GM11168 (cell line): ENCODE measurements at regions not wholly inside any gene's neighbourhood (a gene's known extent, or its start where the extent isn't known, plus 50 kb on each side); places are given as distances from the start of the nearest gene placed in this dataset.
"Not testable (repeated sequence)": the region's sequence is repeated elsewhere in the genome, so short reads cannot be mapped to it uniquely, and the experiment has no call there.

Experiments
- in situ Hi-C: fragments of 300-500 bp; cut with MboI; formaldehyde crosslinking; loops from one replicate; pipeline ENCODE4 v1.12.0; 2022; ENCODE audit warnings: low sequenced_read_pairs; ENCODE audit not compliant: unreplicated experiment

DNA sequence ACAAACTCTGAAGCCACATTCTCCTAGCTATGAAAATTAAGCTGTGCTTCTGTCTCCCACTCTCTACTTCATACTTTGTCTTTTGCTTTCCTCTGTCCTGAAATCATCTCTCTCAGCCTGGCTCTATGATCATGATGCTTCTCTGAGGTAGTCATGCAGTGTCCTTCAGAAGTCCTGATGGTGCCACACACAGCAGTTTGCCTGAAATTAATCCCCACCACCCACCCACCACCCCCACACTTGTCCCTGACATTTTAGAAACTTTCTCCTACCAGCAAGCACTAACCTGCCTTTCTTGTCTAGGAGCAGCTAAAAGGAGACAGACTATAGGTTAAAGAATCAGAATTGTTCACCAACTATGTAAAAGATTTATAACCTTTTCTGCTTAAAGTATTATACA, 282.2 kb upstream of the FAM174A start:
- in situ Hi-C loops, result no loop called here

DNA sequence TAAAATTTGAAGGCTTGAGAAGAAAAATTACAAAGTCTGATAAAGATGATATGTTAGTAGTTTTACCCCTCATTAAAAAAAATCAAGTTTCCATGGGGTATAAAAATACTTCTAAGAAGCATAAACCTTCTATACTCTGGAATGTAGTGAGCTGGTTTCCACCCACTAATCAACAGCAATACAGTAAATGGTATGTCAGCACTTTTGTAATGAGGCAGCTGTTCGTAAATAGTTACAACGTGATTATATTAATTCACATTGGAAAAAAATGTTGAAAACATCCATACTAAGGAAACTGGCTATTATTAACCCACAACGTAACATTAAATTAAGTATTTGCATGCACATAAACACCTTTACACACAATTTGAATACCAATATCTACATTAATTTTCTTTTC, 283.1 kb upstream of the FAM174A start:
- in situ Hi-C loops, result no loop called here

DNA sequence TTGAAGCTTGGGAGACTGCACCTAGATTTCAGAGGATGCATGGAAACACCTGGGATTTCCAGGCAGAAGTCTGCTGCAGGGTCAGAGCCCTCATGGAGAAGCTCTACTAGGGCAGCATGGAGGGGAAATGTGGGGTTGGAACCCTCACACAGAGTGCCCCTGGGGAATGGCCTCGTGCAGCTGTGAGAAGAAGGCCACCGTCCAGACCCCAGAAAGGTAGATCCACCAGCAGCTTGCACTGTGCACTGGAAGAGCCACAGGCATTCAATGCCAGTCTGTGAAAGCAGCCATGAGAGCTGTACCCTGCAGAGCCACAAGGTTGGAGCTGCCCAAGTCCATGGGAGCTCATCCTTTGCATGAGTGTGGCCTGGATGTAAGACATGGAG, 285.3 kb upstream of the FAM174A start:
- in situ Hi-C loops, result no loop called here

DNA sequence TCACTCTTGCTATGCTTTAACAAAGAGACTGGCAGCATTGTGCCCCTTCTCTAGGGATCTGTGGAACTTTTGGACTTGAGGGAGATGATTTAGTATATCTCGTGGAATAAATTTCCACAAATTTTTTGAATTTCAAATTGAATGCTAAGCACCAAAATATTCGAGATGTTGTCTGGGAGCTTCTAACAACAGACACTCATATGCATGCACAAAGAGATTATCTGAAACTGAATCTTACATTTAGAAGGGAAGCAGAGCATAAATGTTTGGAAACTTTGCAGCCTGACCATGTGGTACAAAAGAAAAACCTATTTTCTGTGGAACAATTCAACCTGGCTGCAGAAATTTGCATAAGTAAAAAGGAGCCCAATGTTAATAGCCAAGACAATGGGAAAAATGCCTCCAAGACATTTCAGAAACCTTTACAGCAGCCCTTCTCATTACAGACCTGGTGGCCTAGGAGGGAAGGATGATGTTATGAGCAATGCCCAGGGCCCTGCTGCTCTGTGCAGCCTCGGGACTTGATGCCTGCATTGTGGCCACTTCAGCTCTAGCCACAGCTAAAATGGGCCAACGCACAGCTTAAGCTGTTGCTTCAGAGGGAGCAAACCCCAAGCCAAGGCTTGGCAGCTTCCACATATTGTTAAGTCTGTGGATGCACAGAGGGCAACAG, 285.8 kb upstream of the FAM174A start:
- in situ Hi-C loops, result no loop called here

DNA sequence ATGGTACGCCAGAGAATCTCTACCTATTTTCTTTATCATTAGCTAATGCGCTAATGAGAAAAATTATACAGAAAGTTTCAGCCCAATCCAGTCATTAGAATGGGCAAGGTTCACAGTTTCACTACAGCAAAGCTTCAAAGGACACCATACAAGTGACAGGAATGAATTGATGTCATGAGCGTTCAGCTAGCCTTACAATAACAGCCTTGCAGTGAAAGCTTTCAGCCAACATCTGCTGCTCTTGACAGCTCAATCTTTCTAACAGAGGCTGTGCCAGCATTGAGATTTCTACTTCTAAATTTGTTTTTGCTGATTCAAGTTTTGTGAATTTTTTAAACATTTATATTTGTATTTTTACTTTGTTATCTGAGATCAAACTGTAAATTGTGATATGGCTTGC, 302.4 kb upstream of the FAM174A start:
- in situ Hi-C loops, result no loop called here

DNA sequence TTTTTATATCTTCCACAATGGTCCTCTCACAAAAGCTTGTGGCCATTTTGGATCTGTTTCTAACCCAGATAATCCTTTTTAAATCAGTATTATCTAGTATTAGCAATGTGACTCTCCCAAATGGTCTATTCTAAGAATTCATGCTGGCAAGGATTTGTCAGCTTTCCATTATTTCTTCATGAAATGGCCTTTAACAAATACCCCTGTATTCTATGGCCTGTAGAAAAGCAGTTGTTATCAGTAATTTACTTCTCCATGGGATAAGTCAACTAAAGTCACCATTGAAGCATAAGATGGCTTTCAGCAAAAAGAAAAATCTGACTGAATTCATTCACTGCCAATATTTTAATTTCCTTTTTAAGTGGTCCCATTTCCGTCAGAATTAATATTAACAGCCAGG, 346.4 kb upstream of the FAM174A start:
- in situ Hi-C loops, result no loop called here

DNA sequence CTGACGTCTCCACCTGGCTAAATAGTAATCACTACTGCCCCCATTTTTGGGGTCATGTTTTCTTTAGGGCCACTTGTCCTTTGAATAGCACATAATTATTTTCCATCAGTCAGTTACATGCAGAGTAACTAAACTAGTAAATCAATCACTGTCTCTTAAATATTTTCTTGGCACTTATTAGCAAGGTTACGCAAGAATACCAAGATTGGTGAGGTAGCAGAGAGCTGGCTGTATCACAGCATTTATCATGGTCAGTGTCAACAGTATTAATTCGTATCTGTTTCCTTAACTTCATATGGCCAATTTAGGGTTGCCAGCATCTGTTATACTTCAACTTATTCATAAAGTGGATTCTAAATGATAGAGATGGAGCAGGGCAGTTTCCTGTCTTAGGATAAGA, 346.8 kb upstream of the FAM174A start:
- in situ Hi-C loops, result no loop called here

DNA sequence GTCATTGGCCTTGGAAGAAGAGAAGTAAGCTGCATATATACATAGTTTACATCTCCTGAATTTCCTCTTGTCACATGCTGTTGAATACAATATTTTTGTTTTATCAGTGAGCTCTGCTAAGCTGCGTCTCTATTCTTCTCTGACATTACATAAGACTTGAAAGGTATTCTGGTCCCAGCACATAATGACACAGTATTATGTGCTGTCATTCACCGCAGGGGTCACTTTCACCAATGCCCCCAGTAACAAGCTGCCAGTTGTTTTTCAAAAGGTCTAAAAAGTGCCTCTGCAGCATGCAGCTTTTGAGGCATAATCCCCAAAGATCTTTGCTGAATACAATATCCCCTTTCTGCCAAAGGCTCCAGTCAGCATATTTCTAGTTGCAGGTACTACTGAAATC, 349.0 kb upstream of the FAM174A start:
- in situ Hi-C loops, result no loop called here

DNA sequence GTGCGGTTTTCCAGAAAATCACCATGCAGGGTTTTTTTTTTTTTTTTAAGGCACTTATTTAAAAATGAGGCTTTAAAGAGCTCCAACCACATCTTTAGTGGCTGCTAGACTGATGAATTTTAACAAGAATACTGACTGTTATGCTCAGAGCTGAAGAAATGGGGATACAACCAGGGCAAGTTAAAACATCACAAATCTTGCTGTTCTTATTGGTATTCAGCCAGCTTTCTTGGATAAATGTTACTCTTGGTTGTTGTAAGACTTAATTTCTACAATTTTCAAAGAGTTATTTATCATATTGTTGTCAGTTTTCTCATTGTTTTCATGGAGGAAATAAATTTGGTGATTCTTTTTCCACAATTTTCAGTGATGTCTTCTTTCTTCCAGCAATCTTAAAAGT, 352.8 kb upstream of the FAM174A start:
- in situ Hi-C loops, result no loop called here

DNA sequence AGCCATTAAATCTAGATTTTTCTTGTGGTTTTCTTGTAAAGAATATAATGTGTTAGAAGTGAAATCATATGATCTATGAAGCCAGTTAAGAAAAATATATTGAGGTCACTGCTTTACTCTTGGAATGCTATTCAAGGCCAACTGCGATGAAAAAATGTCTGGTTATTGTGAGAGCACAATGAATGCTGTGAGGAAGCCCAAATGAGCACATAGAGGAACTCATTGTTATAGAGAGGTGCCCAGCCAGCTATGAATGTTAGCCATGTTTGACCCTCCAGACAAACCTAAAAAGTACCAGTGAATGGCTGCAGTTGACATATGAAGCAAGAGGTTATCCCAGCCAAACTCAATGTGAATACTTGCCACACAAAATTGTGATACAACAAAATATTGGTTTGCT, 359.8 kb upstream of the FAM174A start:
- in situ Hi-C loops, result no loop called here

DNA sequence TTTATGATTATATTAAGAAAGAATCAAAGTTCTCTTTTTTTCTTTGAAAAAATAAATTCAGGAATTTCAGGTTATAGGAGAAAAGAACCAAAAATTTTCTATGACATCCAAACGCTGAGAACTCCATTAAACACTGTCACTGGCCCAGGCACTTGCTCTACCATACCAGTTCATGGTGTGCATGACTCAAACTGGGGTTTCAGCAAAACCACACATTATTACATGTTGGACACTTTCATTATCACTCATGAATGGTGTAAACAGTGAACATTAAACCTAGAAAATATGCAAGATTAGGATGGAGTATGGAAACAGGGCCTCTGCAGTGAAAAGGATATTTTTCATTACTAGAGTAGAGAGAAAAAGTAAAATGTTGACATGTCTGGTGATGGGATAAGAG, 369.9 kb upstream of the FAM174A start:
- in situ Hi-C loops, result no loop called here

DNA sequence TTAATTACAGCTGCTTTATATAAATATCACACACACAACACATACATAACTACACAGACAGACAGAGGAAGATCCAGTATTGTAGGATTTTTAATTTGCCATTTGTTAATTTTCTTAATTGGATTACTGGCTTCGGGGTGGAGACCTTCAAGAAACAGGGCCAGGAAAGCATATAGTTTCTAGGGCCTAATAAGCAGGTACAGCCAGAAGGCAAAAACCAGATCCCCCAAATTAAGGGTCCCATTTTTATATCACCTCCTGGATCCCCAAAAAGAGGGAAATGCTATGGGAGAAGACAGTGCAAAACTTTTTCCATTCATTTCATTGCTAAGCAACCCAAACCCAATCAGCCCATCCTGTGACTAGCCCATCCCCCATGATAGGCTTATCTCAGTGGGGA, 373.3 kb upstream of the FAM174A start:
- in situ Hi-C loops, result no loop called here

DNA sequence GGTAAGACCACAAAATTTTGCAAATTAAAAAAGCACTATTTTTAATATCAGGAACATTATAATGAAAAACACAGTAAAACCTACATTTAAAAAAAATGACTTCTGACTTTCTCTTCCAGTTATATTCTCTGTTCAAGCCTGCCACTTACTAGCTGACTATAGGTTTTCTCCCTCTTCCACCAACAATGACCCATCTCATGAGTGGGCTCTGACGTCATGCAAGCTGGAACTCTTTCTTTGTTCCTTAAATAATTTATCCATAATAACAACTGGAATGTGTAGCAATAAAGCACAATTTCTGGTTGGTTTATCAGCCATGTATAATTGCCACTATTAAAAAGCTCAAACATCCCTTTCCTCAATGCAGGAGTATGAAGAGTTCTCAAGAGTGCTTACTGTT, 378.1 kb upstream of the FAM174A start:
- in situ Hi-C loops, result no loop called here

DNA sequence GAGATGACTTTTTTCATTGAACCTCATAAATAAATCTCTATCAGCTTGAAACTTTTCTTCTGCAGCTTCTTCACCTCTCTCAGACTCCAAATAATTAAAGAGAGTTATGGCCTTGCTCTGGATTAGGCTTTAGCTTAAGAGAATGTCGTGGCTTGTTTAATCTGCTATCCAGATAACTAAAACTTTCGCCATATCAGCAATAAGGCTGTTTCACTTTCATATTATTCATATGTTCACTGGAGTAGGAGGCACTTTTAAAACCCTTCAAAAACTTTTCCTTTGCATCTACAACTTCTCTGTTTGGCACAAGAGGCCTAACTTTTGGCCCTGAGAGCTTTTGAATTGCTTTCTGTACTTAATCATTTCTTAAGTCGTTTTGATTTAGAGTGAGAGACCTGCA, 386.9 kb upstream of the FAM174A start:
- in situ Hi-C loops, result no loop called here

DNA sequence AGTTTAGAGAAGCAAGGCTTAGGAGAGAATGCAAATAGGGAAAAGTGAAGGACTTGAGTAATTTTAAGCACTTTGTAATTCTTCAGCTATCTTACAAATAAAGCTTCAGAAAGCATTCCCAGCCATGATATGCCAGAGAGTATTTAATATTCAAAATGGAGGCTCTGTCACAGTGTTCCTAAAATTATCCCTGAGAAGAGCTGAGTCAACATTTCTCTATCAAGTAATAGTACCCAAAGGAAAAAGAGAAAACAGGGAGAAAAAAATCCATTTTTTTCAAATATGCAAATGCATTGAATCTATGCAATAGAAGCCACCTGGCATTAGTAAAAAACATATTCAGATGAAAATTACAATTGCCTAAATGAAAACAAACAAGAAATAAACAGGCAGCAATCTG, 392.6 kb upstream of the FAM174A start:
- in situ Hi-C loops, result no loop called here

DNA sequence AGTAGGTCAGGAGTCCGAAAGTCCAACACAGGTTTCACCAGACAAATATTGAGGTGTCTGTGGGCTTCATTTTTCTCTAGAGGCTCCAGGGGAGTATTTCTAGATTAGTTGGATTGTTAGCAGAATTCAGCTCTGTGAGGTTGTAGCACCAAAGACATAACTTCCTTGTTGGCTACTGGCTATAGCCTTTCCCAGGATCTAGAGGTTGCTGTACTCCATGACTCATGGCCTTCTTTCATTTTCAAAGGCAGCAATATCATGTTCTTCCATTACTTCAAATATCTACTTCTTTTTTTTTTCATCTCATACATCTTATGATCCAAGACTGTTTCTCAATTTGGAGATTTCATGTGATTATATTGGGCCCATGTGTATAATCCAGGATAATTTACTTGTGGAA, 404.0 kb upstream of the FAM174A start:
- in situ Hi-C loops, result no loop called here

DNA sequence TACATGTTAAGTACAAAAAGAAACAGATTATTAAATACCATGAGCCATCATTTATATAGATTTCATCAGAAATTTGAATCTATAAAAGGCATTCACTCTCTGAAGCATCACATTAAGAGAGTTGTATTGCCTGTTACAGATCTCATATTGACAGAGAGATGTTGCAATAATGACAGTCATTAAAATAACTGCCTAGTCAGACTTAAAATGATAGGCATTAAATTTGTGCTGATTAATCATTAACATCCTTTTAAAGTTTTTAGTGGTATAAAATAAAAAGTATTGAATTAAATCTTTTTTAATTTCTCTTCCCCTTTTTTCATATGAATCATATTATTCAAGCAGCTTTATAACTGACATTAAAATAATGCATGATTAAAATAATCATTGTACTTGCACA, 404.9 kb upstream of the FAM174A start:
- in situ Hi-C loops, result no loop called here

DNA sequence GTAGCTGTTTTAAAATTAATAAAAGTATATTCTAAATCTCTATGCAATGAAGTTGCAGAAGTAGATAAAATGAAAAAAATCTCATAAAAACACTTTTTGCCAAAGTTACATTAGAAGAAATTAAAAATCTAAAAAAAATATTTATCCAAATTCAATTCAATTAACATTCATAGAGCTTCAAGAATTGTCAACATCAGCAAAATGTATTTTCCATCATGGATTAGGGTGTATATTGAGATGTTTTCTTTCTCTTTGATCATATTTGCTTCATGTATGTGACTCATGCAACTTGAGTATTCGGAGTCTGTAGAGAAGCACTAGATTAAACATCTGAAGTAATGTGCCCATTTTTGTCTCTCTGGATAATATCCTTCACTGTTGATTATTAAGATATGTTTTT, 415.3 kb upstream of the FAM174A start:
- in situ Hi-C loops, result no loop called here

DNA sequence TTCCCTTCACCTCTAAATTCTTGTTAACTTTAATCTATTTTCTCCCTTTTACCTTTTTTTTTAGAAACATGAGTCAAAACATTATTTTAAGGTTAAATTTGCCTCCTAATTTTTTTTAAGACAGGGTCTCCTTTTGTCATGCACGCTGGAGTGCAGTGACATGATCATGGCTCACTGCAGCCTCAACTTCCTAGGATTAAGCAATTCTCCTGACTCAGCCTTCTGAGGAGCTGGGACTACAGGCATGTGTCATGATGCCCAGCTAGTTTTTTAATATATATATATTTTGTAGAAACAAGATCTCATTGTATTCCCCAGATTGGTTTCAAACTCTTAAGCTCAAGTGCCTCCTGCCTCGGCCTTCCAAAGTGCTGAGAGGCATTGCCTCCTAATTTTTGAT, 424.7 kb upstream of the FAM174A start:
- in situ Hi-C loops, result no loop called here

DNA sequence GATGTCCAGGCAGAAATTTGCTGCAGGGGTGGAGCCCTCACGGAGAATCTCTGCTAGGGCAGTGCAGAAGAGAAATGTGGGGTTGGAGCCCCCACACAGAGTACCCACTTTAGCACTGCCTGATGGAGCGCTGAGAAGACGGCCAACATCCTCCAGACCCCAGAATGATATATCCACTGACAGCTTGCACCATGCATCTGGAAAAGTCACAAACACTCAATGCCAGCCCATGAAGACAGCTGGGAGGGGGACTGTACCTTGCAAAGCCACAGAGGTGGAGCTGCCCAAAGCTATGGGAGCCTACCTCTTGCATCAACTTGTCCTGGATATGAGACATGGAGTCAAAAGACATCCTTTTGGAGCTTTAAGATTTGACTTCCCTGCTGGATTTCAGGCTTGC, 426.3 kb upstream of the FAM174A start:
- in situ Hi-C loops, result no loop called here

DNA sequence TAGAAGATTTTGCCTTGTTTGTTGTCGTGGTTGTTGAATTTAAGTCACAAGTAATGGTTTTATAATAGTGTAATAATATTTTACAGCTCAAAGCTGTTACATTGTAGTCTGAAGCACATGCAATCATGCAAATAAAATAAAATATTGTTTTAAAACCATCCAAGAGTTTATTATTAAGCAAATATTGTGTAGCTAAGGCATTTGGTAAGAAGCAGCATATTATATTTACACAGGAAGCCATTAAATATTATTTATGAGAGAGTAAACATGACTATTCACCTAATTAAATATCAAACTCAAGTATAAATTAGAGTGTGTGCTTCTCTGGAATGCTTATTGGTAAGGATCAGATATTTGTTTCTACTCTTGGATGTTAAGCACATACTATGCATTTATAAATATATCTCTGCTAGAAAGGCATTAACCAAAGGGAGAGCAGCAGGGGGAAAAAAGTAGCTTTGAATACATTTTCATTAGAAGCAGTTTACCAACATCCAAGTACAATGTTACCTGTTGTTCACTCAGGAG, 431.5 kb upstream of the FAM174A start:
- in situ Hi-C loops, result not testable (repeated sequence)

DNA sequence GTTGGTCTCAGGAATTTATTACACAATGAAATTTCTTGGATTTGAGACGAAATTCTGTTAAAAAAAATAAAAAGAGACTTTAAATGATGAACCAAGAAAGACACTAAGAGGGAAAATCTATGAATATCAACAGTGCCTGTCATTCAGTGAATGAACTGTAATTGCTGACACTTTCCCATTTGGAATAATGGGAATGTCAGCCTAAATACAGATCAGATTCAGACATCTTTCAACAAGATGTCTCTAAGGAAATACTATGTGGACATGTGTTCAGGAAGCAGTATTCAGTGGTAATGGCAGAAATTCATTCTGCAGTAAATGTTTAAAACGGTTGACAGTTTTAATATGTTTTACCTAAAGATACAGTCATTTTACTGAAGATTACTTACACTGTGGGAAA, 433.7 kb upstream of the FAM174A start:
- in situ Hi-C loops, result not testable (repeated sequence)

DNA sequence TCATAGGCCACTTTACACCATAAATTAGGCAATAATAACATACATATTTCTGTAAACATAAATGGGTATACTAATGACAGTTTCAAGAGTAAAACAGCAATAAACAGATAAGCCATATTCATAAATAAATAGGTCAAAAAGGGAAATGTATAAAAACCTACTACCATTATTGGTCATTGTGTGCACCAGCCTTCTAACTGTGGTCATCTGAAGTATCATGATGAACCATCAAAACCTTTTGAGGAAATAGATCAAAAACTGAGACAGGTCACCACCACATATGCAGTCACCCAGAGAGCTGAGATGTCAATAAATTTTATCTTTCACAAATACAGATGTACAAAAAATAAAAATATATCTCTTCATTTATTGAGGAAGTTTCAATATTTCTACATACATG, 438.8 kb upstream of the FAM174A start:
- in situ Hi-C loops, result not testable (repeated sequence)
